PC-9 (cell line): ENCODE measurements at regions not wholly inside any gene's neighbourhood (a gene's known extent, or its start where the extent isn't known, plus 50 kb on each side); places are given as distances from the start of the nearest gene placed in this dataset.

Experiments used
- EZH2 ChIP-seq: fragments of 200-600 bp; sonication (generic); IDR thresholded peaks from 2 replicates; pipeline ENCODE4 v1.8.0; 2017; ENCODE audit warnings: antibody characterized with exemption, low read depth
- TF ChIP-seq, protein P1 (sequence below): fragments of 200-600 bp; sonication (generic); conservative IDR thresholded peaks from 2 replicates; pipeline ENCODE4 v1.6.1; 2017; ENCODE audit warnings: mixed run types, antibody characterized with exemption, mild to moderate bottlenecking, moderate library complexity

GRCh38 chr4:104330125-104330905 lies 164.4 kb downstream of the CXXC4 start:
- TF ChIP-seq, protein P1, sequence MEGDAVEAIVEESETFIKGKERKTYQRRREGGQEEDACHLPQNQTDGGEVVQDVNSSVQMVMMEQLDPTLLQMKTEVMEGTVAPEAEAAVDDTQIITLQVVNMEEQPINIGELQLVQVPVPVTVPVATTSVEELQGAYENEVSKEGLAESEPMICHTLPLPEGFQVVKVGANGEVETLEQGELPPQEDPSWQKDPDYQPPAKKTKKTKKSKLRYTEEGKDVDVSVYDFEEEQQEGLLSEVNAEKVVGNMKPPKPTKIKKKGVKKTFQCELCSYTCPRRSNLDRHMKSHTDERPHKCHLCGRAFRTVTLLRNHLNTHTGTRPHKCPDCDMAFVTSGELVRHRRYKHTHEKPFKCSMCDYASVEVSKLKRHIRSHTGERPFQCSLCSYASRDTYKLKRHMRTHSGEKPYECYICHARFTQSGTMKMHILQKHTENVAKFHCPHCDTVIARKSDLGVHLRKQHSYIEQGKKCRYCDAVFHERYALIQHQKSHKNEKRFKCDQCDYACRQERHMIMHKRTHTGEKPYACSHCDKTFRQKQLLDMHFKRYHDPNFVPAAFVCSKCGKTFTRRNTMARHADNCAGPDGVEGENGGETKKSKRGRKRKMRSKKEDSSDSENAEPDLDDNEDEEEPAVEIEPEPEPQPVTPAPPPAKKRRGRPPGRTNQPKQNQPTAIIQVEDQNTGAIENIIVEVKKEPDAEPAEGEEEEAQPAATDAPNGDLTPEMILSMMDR, result no peak
- TF ChIP-seq EZH2, result no peak
